Suprapubic skin (tissue), 3 donors: ENCODE measurements at regions not wholly inside any gene's neighbourhood (a gene's known extent, or its start where the extent isn't known, plus 50 kb on each side); places are given as distances from the start of the nearest gene placed in this dataset.

Source experiments
- EP300 ChIP-seq: sonication (generic); formaldehyde crosslinking; IDR thresholded peaks from one replicate; pipeline ENCODE4 v1.6.1; 2017; ENCODE audit warnings: antibody characterized with exemption
- POLR2A ChIP-seq, 2 donors: fragments of 450-650 bp; IDR thresholded peaks; one replicate each; pipeline ENCODE4 v1.6.1; 2017; ENCODE audit warnings: antibody characterized with exemption in 2 of 2, mild to moderate bottlenecking in 2 of 2, moderate library complexity in 2 of 2
- TF ChIP-seq, protein P1 (sequence below), 2 donors: fragments of 200-600 bp in 1 of 2; fragments of 450-650 bp in 1 of 2; sonication (generic) in 1 of 2; IDR thresholded peaks; one replicate each; pipeline ENCODE4 v1.5.1; 2016 to 2019; ENCODE audit warnings: antibody characterized with exemption in 2 of 2, mild to moderate bottlenecking in 1 of 2, moderate library complexity in 1 of 2

DNA sequence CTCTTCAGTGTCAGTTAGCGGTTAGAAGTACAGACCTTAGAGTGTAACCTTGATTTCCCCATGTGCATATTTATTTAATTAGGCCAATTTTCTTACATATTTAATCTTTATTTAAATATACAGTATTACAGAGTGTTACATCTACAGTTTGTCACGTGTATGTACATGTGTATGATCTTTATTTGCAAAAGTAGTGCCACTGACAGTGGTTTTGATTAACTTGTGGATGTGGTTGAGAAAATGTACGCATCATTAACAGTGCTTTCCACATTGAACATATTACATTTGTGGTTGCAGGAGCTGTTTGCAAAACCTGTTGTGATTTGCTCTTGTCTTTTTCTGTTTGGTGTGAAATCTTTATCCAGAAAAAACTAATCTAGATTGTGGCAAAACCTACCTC is 535.5 kb downstream of the FLRT2 start:
- TF ChIP-seq POLR2A (IDR thresholded peaks at IDR 0.05): no peak
- TF ChIP-seq, protein P1, sequence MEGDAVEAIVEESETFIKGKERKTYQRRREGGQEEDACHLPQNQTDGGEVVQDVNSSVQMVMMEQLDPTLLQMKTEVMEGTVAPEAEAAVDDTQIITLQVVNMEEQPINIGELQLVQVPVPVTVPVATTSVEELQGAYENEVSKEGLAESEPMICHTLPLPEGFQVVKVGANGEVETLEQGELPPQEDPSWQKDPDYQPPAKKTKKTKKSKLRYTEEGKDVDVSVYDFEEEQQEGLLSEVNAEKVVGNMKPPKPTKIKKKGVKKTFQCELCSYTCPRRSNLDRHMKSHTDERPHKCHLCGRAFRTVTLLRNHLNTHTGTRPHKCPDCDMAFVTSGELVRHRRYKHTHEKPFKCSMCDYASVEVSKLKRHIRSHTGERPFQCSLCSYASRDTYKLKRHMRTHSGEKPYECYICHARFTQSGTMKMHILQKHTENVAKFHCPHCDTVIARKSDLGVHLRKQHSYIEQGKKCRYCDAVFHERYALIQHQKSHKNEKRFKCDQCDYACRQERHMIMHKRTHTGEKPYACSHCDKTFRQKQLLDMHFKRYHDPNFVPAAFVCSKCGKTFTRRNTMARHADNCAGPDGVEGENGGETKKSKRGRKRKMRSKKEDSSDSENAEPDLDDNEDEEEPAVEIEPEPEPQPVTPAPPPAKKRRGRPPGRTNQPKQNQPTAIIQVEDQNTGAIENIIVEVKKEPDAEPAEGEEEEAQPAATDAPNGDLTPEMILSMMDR (IDR thresholded peaks at IDR 0.05): no peak
- no peak for TF ChIP-seq EP300
